Mucosa of stomach (tissue), 1 donor: ENCODE measurements at regions not wholly inside any gene's neighbourhood (a gene's known extent, or its start where the extent isn't known, plus 50 kb on each side); places are given as distances from the start of the nearest gene placed in this dataset.

Source experiments
- H3K27me3 ChIP-seq: one replicate; pipeline ENCODE4 v1.7.0; 2013; ENCODE audit warnings: mild to moderate bottlenecking, low read length; ENCODE audit not compliant: control insufficient read depth, insufficient read depth
- H3K36me3 ChIP-seq: one replicate; pipeline ENCODE4 v1.7.0; 2013; ENCODE audit warnings: low read length; ENCODE audit not compliant: control insufficient read depth, insufficient read depth
- H3K4me1 ChIP-seq: one replicate; pipeline ENCODE4 v1.7.0; 2013; ENCODE audit warnings: mild to moderate bottlenecking, low read length; ENCODE audit not compliant: control insufficient read depth, insufficient read depth
- H3K4me3 ChIP-seq: one replicate; pipeline ENCODE4 v1.7.0; 2013; ENCODE audit warnings: low read length
- H3K9ac ChIP-seq: one replicate; pipeline ENCODE4 v1.7.0; 2013; ENCODE audit warnings: mild to moderate bottlenecking, low read length, moderate library complexity
- H3K9me3 ChIP-seq: one replicate; pipeline ENCODE4 v1.7.0; 2013; ENCODE audit warnings: mild to moderate bottlenecking, low read length, moderate library complexity; ENCODE audit not compliant: control insufficient read depth
- donor health status: Pancreatic carcinoma.

GRCh38 chr2:81073412-81073811 lies 768.9 kb upstream of the LRRTM1 start:
- Histone ChIP-seq H3K27me3 (no peaks in the 10 kb centered on the region), H3K9me3 (no peaks in the 10 kb centered on the region), H3K36me3 (no peaks in the 10 kb centered on the region), H3K4me3 (no peak overlapping the region), H3K4me1 (no peaks in the 10 kb centered on the region), H3K9ac (no peak overlapping the region)

GRCh38 chr2:81068144-81068543 lies 763.6 kb upstream of the LRRTM1 start:
- no peak overlapping the region for H3K4me3 ChIP-seq
- H3K4me1 ChIP-seq, result no peaks in the 10 kb centered on the region
- H3K27me3 ChIP-seq, result no peaks in the 10 kb centered on the region
- H3K36me3 ChIP-seq, result no peaks in the 10 kb centered on the region
- no peaks in the 10 kb centered on the region for H3K9me3 ChIP-seq
- H3K9ac ChIP-seq, result no peak overlapping the region

GRCh38 chr2:81061016-81061415 lies 756.5 kb upstream of the LRRTM1 start:
- Histone ChIP-seq H3K9me3 (no peaks in the 10 kb centered on the region), H3K27me3 (no peaks in the 10 kb centered on the region), H3K9ac (no peak overlapping the region), H3K4me1 (no peaks in the 10 kb centered on the region), H3K36me3 (no peaks in the 10 kb centered on the region), H3K4me3 (no peak overlapping the region)

- Histone ChIP-seq H3K27me3 (no peaks in the 10 kb centered on the region), H3K9ac (no peak overlapping the region), H3K36me3 (no peaks in the 10 kb centered on the region), H3K4me3 (no peak overlapping the region), H3K9me3 (no peaks in the 10 kb centered on the region), H3K4me1 (no peaks in the 10 kb centered on the region)
Measured at GRCh38 chr2:81050580-81051095, 746.1 kb upstream of the LRRTM1 start.

- no peak overlapping the region for H3K9ac ChIP-seq
- no peak overlapping the region for H3K4me3 ChIP-seq
- H3K9me3 ChIP-seq, result no peaks in the 10 kb centered on the region
- H3K36me3 ChIP-seq, result no peaks in the 10 kb centered on the region
- no peaks in the 10 kb centered on the region for H3K4me1 ChIP-seq
- no peaks in the 10 kb centered on the region for H3K27me3 ChIP-seq
Measured at GRCh38 chr2:81043681-81044080, 739.1 kb upstream of the LRRTM1 start.

- Histone ChIP-seq H3K27me3 (no peaks in the 10 kb centered on the region), H3K9ac (no peak overlapping the region), H3K9me3 (no peaks in the 10 kb centered on the region), H3K36me3 (no peaks in the 10 kb centered on the region), H3K4me1 (no peaks in the 10 kb centered on the region), H3K4me3 (no peak overlapping the region)
Measured at GRCh38 chr2:81007104-81007503, 702.6 kb upstream of the LRRTM1 start.

GRCh38 chr2:81002906-81003305 lies 698.4 kb upstream of the LRRTM1 start:
- Histone ChIP-seq H3K27me3 (no peaks in the 10 kb centered on the region), H3K4me3 (no peak overlapping the region), H3K36me3 (no peaks in the 10 kb centered on the region), H3K9me3 (no peaks in the 10 kb centered on the region), H3K4me1 (no peaks in the 10 kb centered on the region), H3K9ac (no peak overlapping the region)

- no peak overlapping the region for H3K9ac ChIP-seq
- no peaks in the 10 kb centered on the region for H3K4me1 ChIP-seq
- no peaks in the 10 kb centered on the region for H3K27me3 ChIP-seq
- no peaks in the 10 kb centered on the region for H3K9me3 ChIP-seq
- no peaks in the 10 kb centered on the region for H3K36me3 ChIP-seq
- H3K4me3 ChIP-seq, result no peak overlapping the region
Measured at GRCh38 chr2:80987466-80987865, 682.9 kb upstream of the LRRTM1 start.

GRCh38 chr2:80969900-80970299 lies 665.3 kb upstream of the LRRTM1 start:
- no peaks in the 10 kb centered on the region for H3K27me3 ChIP-seq
- no peak overlapping the region for H3K4me3 ChIP-seq
- peaks cover 9% of the 10 kb centered on the region for H3K9me3 ChIP-seq
- H3K4me1 ChIP-seq, result no peaks in the 10 kb centered on the region
- no peak overlapping the region for H3K9ac ChIP-seq
- H3K36me3 ChIP-seq, result no peaks in the 10 kb centered on the region

DNA sequence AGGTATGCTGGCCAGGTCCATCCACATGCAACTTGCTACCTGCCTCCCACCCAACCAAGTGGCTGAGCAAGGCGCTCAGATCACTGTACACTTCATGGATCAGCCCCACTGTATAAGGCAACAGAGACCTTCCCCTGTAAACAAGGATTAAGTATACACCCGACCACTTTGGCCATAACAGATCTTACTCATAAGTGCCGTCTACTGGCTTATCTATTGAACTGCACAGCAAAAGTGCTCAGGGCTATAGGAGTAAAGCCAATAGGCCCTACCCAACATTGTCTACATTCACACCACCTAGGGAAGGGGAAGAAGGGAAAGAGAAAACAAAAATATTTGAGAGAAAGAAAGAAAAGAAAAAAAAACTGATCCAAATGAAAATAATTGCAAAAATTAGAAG lies 663.9 kb upstream of the LRRTM1 start:
- H3K4me3 ChIP-seq, result no peak overlapping the region
- no peak overlapping the region for H3K9ac ChIP-seq
- no peaks in the 10 kb centered on the region for H3K36me3 ChIP-seq
- no peaks in the 10 kb centered on the region for H3K27me3 ChIP-seq
- H3K4me1 ChIP-seq, result no peaks in the 10 kb centered on the region
- H3K9me3 ChIP-seq, result peaks cover 9% of the 10 kb centered on the region

GRCh38 chr2:80947601-80948130 lies 643.1 kb upstream of the LRRTM1 start:
- Histone ChIP-seq H3K27me3 (no peaks in the 10 kb centered on the region), H3K4me1 (no peaks in the 10 kb centered on the region), H3K36me3 (no peaks in the 10 kb centered on the region), H3K4me3 (no peak overlapping the region), H3K9me3 (no peaks in the 10 kb centered on the region), H3K9ac (no peak overlapping the region)

DNA sequence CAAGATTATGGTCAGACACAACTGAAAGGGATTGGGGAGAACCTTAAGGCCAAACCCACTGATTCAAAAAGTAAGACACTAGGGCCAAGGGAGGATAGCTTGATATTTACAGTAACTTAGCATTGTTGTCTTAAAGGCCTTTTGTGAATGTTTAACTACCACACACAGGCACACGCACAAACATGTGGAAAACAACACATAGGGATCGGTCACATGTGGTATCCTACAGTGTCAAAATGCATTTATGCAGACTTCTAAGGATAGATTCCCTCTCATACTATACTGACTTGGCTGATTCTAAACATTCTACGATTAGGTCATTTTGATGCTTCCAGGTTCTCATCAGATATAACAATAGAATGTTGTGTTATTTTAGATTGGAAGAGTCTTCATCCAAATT lies 638.9 kb upstream of the LRRTM1 start:
- Histone ChIP-seq H3K4me1 (no peaks in the 10 kb centered on the region), H3K4me3 (no peak overlapping the region), H3K27me3 (no peaks in the 10 kb centered on the region), H3K9me3 (no peaks in the 10 kb centered on the region), H3K36me3 (no peaks in the 10 kb centered on the region), H3K9ac (no peak overlapping the region)

- no peaks in the 10 kb centered on the region for H3K27me3 ChIP-seq
- no peaks in the 10 kb centered on the region for H3K4me1 ChIP-seq
- no peak overlapping the region for H3K4me3 ChIP-seq
- no peaks in the 10 kb centered on the region for H3K9me3 ChIP-seq
- H3K9ac ChIP-seq, result no peak overlapping the region
- no peaks in the 10 kb centered on the region for H3K36me3 ChIP-seq
Measured at GRCh38 chr2:80942766-80943165, 638.2 kb upstream of the LRRTM1 start.
